ENCODE measurements at regions not wholly inside any gene's neighbourhood (a gene's known extent, or its start where the extent isn't known, plus 50 kb on each side); places are given as distances from the start of the nearest gene placed in this dataset.

DNA sequence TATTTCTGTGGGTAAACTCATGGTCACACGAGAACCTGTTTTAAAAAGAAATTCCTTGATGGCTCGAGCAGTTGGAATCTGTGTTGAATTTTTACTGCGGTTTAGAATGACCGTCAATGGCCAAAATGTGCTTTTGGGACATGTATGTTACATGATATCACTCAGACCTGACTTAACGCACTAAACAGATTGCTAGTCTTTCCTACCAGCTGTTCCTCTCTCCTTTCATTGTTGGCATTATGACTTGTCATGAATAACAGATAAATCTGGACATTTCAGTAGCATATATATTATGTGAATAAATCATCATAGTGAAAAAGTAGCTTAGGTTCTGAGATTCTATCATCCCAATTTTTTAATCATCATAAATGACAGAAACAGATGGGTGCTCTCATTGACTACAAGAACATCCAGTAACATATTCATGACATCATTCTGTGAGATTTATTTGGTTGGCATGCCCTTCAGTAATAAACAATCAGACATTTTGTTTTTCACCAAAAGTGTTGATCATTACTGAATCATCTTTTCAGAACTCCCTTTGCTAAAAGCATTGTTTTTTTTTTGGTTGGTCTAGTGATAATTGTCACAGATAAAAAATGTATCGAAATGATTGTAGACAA lies 57.9 kb upstream of the NAV3 start:
- no peaks in the 10 kb centered on the region for H3K27me3 ChIP-seq (ENCODE audit: control insufficient read depth, insufficient read depth, low read length)
- no peak overlapping the region for H3K27ac ChIP-seq (ENCODE audit: low read length)
- no peaks in the 10 kb centered on the region for H3K9me3 ChIP-seq (ENCODE audit: control insufficient read depth, insufficient read depth, low read depth, low read length)
- no peak for TF ChIP-seq CTCF (IDR thresholded peaks at IDR 0.05)
- TF ChIP-seq SIN3A (IDR thresholded peaks at IDR 0.05; ENCODE audit: borderline replicate concordance, insufficient read depth, low read depth, low read length), result no peak
- no peak for TF ChIP-seq TCF7L2 (IDR thresholded peaks at IDR 0.05; ENCODE audit: low read depth, low read length)
- TF ChIP-seq, protein P1, sequence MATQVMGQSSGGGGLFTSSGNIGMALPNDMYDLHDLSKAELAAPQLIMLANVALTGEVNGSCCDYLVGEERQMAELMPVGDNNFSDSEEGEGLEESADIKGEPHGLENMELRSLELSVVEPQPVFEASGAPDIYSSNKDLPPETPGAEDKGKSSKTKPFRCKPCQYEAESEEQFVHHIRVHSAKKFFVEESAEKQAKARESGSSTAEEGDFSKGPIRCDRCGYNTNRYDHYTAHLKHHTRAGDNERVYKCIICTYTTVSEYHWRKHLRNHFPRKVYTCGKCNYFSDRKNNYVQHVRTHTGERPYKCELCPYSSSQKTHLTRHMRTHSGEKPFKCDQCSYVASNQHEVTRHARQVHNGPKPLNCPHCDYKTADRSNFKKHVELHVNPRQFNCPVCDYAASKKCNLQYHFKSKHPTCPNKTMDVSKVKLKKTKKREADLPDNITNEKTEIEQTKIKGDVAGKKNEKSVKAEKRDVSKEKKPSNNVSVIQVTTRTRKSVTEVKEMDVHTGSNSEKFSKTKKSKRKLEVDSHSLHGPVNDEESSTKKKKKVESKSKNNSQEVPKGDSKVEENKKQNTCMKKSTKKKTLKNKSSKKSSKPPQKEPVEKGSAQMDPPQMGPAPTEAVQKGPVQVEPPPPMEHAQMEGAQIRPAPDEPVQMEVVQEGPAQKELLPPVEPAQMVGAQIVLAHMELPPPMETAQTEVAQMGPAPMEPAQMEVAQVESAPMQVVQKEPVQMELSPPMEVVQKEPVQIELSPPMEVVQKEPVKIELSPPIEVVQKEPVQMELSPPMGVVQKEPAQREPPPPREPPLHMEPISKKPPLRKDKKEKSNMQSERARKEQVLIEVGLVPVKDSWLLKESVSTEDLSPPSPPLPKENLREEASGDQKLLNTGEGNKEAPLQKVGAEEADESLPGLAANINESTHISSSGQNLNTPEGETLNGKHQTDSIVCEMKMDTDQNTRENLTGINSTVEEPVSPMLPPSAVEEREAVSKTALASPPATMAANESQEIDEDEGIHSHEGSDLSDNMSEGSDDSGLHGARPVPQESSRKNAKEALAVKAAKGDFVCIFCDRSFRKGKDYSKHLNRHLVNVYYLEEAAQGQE (IDR thresholded peaks at IDR 0.05; ENCODE audit: insufficient read depth in 1 of 2, low read depth in 2 of 2, low read length in 1 of 2), result no peak
- no peak for TF ChIP-seq POLR2AphosphoS5 (IDR thresholded peaks at IDR 0.05; ENCODE audit: low read depth, low read length)
- DNase-seq (ENCODE audit: low read depth, low spot score) (no peak), ATAC-seq (no peak)
- no peaks in the 10 kb centered on the region for H3K4me1 ChIP-seq (ENCODE audit: control insufficient read depth, insufficient read depth, low read length)
- POLR2A ChIA-PET, result no interaction called here
- no peak overlapping the region for H3K4me3 ChIP-seq (ENCODE audit: low read depth in 2 of 2, low read length in 2 of 2)
- no peaks in the 10 kb centered on the region for H3K36me3 ChIP-seq (ENCODE audit: control insufficient read depth, insufficient read depth, low read length)
- intact Hi-C loops (cut with micrococcal nuclease; ENCODE audit: unreplicated experiment), result no loop called here
- no TSS peak for BruUV-seq (replicated peaks)
- in situ Hi-C loops (cut with HindIII; ENCODE audit: low pct_unique_long_range_greater_than_20kb, low sequenced_read_pairs), result no loop called here
- CTCF ChIA-PET, result no interaction called here

- CTCF ChIA-PET, result no interaction called here
- H3K27me3 ChIP-seq (ENCODE audit: control insufficient read depth, insufficient read depth, low read length), result no peaks in the 10 kb centered on the region
Observed at GRCh38 chr12:77768558-77768957, 62.1 kb upstream of the NAV3 start.

More at GRCh38 chr12:77768558-77768957, 62.1 kb upstream of the NAV3 start:
- TF ChIP-seq CTCF (IDR thresholded peaks at IDR 0.05) (no peak), POLR2AphosphoS5 (IDR thresholded peaks at IDR 0.05; ENCODE audit: low read depth, low read length) (no peak), SIN3A (IDR thresholded peaks at IDR 0.05; ENCODE audit: borderline replicate concordance, insufficient read depth, low read depth, low read length) (no peak), TCF7L2 (IDR thresholded peaks at IDR 0.05; ENCODE audit: low read depth, low read length) (no peak)
- TF ChIP-seq, protein P1 (IDR thresholded peaks at IDR 0.05; ENCODE audit: insufficient read depth in 1 of 2, low read depth in 2 of 2, low read length in 1 of 2), result no peak
- POLR2A ChIA-PET, result no interaction called here
- in situ Hi-C loops (cut with HindIII; ENCODE audit: low pct_unique_long_range_greater_than_20kb, low sequenced_read_pairs), result no loop called here
- Histone ChIP-seq H3K27ac (ENCODE audit: low read length) (no peak overlapping the region), H3K36me3 (ENCODE audit: control insufficient read depth, insufficient read depth, low read length) (no peaks in the 10 kb centered on the region), H3K4me3 (ENCODE audit: low read depth in 2 of 2, low read length in 2 of 2) (no peak overlapping the region), H3K9me3 (ENCODE audit: control insufficient read depth, insufficient read depth, low read depth, low read length) (no peaks in the 10 kb centered on the region; the same call in 1 of the 2 replicates), H3K4me1 (ENCODE audit: control insufficient read depth, insufficient read depth, low read length) (no peaks in the 10 kb centered on the region)
- ATAC-seq, result no peak
- intact Hi-C loops (cut with micrococcal nuclease; ENCODE audit: unreplicated experiment), result no loop called here
- DNase-seq (ENCODE audit: low read depth, low spot score), result no peak
- BruUV-seq (replicated peaks), result no TSS peak

Measured in Panc1 (cell line).